Renal cortical epithelial cell (primary cell): ENCODE measurements at regions not wholly inside any gene's neighbourhood (a gene's known extent, or its start where the extent isn't known, plus 50 kb on each side); places are given as distances from the start of the nearest gene placed in this dataset.

Experiments
- DNase-seq: peaks from one replicate; pipeline ENCODE4 v3.0.0-alpha.2; 2011; ENCODE audit warnings: low read depth

GRCh38 chr17:73815474-73815873, 171.2 kb upstream of the SDK2 start:
- DNase-seq, result no peak

GRCh38 chr17:73819440-73820395, 175.5 kb upstream of the SDK2 start:
- DNase-seq, result no peak

GRCh38 chr17:73820686-73821448, 176.6 kb upstream of the SDK2 start:
- peak; percentile 12 for DNase-seq

GRCh38 chr17:73821665-73822064, 177.4 kb upstream of the SDK2 start:
- no peak for DNase-seq

GRCh38 chr17:73822371-73822770, 178.1 kb upstream of the SDK2 start:
- DNase-seq, result no peak

- no peak for DNase-seq
These were observed 179.4 kb upstream of the SDK2 start for GRCh38 chr17:73823684-73824083.

- no peak for DNase-seq
These were observed 180.1 kb upstream of the SDK2 start for GRCh38 chr17:73824321-73824720.

- no peak for DNase-seq
These were observed 182.1 kb upstream of the SDK2 start for GRCh38 chr17:73826181-73826871.

GRCh38 chr17:73826872-73827228, 182.6 kb upstream of the SDK2 start:
- no peak for DNase-seq

- no peak for DNase-seq
These were observed 183.5 kb upstream of the SDK2 start for GRCh38 chr17:73827627-73828291.

- no peak for DNase-seq
These were observed 185.5 kb upstream of the SDK2 start for GRCh38 chr17:73829676-73830280.

GRCh38 chr17:73831699-73832098, 187.5 kb upstream of the SDK2 start:
- DNase-seq, result no peak

GRCh38 chr17:73833775-73834488, 189.7 kb upstream of the SDK2 start:
- DNase-seq, result peak; percentile 46

- DNase-seq, result no peak
These were observed 190.6 kb upstream of the SDK2 start for GRCh38 chr17:73834684-73835343.

GRCh38 chr17:73835605-73836004, 191.4 kb upstream of the SDK2 start:
- DNase-seq, result no peak

GRCh38 chr17:73838815-73839214, 194.6 kb upstream of the SDK2 start:
- DNase-seq, result no peak

GRCh38 chr17:73840829-73841228, 196.6 kb upstream of the SDK2 start:
- DNase-seq, result no peak

- DNase-seq, result peak; percentile 3
These were observed 197.3 kb upstream of the SDK2 start for GRCh38 chr17:73841431-73842060.

- DNase-seq, result no peak
These were observed 203.7 kb upstream of the SDK2 start for GRCh38 chr17:73847952-73848351.

- DNase-seq, result no peak
These were observed 206.2 kb upstream of the SDK2 start for GRCh38 chr17:73850426-73850825.
